H1 (cell line): ENCODE measurements at regions not wholly inside any gene's neighbourhood (a gene's known extent, or its start where the extent isn't known, plus 50 kb on each side); places are given as distances from the start of the nearest gene placed in this dataset.

Source experiments
- ATF2 ChIP-seq: IDR thresholded peaks from 2 replicates; pipeline ENCODE4 v1.6.1; 2012; ENCODE audit warnings: low read length, inconsistent platforms
- BCL11A ChIP-seq, 2 experiments: IDR thresholded peaks; one replicate each; pipeline ENCODE4 v1.6.1; 2011; ENCODE audit warnings: low read depth in 2 of 2, low read length in 2 of 2, mild to moderate bottlenecking in 2 of 2

GRCh38 chr12:34400411-34400881 is 378.1 kb downstream of the ALG10 start (continued):
- TF ChIP-seq BCL11A (IDR thresholded peaks at IDR 0.05; ENCODE audit: low read depth in 2 of 2, low read length in 2 of 2) (no peak), ATF2 (no peak)
